Activated naive CD4-positive, alpha-beta T cell treated with anti-CD3 and anti-CD28 coated beads, Interleukin-2, amount 10 ng/mL, durations not matched to agents 7 days and 5 days (primary cell): ENCODE measurements at regions not wholly inside any gene's neighbourhood (a gene's known extent, or its start where the extent isn't known, plus 50 kb on each side); places are given as distances from the start of the nearest gene placed in this dataset.

ENCODE experiments used
- CTCF ChIA-PET: fragments of 350-600 bp; sonication (Branson Sonifier 250); formaldehyde crosslinking; loops from one replicate; lab custom pipeline; 2021; ENCODE audit warnings: antibody characterized with exemption; lab: Charles Lee
- DNase-seq: peaks from one replicate; pipeline ENCODE4 v3.0.0-alpha.2; 2020
- H3K27ac Mint-ChIP-seq: one replicate; pipeline ENCODE4 v1.8.0; 2021; ENCODE audit warnings: mild to moderate bottlenecking, moderate library complexity, mixed read lengths
- H3K27me3 Mint-ChIP-seq: one replicate; pipeline ENCODE4 v1.8.0; 2021; ENCODE audit warnings: mild to moderate bottlenecking, mixed read lengths
- H3K36me3 Mint-ChIP-seq: one replicate; pipeline ENCODE4 v1.8.0; 2021; ENCODE audit warnings: mixed read lengths
- H3K4me1 Mint-ChIP-seq: one replicate; pipeline ENCODE4 v1.8.0; 2021; ENCODE audit warnings: mixed read lengths
- H3K4me3 Mint-ChIP-seq: one replicate; pipeline ENCODE4 v1.8.0; 2021; ENCODE audit warnings: mild to moderate bottlenecking, moderate library complexity, mixed read lengths
- H3K9me3 Mint-ChIP-seq: one replicate; pipeline ENCODE4 v1.8.0; 2021; ENCODE audit warnings: mixed read lengths

DNA sequence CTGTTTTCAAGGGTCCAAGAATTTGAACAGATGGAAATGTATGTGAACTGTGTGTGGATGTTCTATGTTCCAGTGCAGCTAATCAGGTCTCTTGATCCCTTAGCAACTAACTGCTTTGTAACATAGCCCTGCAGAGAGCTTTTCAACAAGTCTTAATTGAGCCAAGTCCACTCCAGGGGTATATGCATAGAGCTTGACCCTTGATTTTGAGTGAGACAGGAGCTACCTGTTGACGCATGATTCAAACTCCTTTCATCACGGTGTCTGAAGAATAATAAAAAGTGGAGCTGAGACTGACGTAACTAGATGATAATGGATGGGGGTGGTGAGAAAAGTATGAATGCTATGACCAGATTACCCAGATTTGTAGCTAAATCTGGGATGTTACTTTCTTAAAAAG is 93.3 kb upstream of the CCDC54 start:
- no peaks in the 10 kb centered on the region for H3K4me1 Mint-ChIP-seq
- DNase-seq = no peak
- CTCF ChIA-PET = interaction anchor here (1.1 to 1.7 kb wide), 4 partner anchors 11 to 146 kb away, joined by 3 to 10 read pairs (median 4); no protein-coding TSS in a partner anchor
- H3K4me3 Mint-ChIP-seq = no peak overlapping the region
- no peaks in the 10 kb centered on the region for H3K27me3 Mint-ChIP-seq
- no peak overlapping the region for H3K27ac Mint-ChIP-seq
- no peaks in the 10 kb centered on the region for H3K36me3 Mint-ChIP-seq
- H3K9me3 Mint-ChIP-seq = no peaks in the 10 kb centered on the region

DNA sequence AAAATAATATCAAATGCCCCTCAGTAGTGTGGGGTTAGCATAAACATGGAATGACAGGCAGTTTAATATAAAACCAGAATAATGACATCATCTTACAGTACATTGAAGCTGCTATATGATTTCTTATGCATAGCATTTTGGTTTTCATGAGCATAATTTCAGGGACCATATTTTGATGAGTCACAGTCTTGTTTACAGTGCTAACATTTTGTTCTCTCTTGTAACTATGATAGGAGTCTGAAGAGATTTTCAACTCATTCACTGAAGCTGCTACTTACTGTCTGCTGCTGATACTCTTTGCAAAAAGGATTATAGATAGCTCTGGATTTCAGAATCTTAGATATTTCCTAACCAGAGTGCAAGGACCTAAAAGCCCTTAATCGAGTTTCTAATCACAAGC is 92.6 kb upstream of the CCDC54 start:
- H3K36me3 Mint-ChIP-seq = no peaks in the 10 kb centered on the region
- no peak overlapping the region for H3K4me3 Mint-ChIP-seq
- CTCF ChIA-PET = interaction anchor here (1.1 to 1.7 kb wide), 4 partner anchors 12 to 145 kb away, joined by 3 to 10 read pairs (median 4); no protein-coding TSS in a partner anchor
- no peak for DNase-seq
- no peak overlapping the region for H3K27ac Mint-ChIP-seq
- H3K9me3 Mint-ChIP-seq = no peaks in the 10 kb centered on the region
- H3K27me3 Mint-ChIP-seq = no peaks in the 10 kb centered on the region
- H3K4me1 Mint-ChIP-seq = no peaks in the 10 kb centered on the region

DNA sequence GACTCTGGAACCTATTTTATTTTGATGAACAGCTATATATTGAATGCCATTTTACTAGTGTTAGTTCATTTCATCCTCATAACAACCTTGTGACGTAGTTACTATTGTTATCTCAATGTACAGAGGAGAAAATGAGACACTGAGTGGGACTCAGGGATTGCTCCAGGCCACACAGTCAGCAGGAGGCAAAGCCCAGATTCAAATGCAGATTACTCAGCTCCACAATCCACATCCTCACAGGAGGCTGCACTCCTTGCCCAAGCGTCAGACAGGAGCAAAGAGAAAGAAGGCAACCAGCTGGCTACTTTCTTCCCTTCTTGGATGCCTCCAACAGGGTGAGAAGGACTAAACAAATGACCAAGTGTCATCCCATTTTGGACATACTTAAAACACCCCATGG is 92.0 kb upstream of the CCDC54 start:
- Mint-ChIP-seq H3K4me1 (no peaks in the 10 kb centered on the region), H3K9me3 (no peaks in the 10 kb centered on the region), H3K27me3 (no peaks in the 10 kb centered on the region), H3K27ac (no peak overlapping the region), H3K36me3 (no peaks in the 10 kb centered on the region), H3K4me3 (no peak overlapping the region)
- no peak for DNase-seq
- CTCF ChIA-PET = interaction anchor here (0.7 to 1.7 kb wide), 4 partner anchors 14 to 225 kb away, joined by 3 to 10 read pairs (median 4); no protein-coding TSS in a partner anchor

DNA sequence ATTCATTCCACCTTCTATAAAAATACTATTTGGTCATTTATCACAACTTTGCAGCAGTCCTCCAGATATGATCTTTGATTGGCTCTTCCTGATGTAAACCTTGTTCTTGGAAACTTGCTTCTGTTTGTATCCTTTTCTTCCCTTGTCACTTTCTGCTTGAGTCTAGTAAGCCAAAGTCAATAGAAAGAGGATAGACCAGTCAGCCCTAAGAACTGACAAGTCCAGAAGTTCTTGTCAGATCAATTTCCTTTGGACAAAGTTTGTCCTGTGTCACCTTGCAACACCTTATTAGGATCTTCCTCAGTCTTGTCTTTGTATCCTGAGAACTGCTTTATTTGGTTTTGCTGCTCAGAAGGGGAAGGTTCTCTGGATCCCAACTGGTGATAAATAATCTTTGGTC is 87.9 kb upstream of the CCDC54 start:
- peaks cover 6% of the 10 kb centered on the region for H3K27me3 Mint-ChIP-seq
- no peak overlapping the region for H3K4me3 Mint-ChIP-seq
- no peaks in the 10 kb centered on the region for H3K4me1 Mint-ChIP-seq
- no peak overlapping the region for H3K27ac Mint-ChIP-seq
- DNase-seq = no peak
- H3K36me3 Mint-ChIP-seq = no peaks in the 10 kb centered on the region
- CTCF ChIA-PET = interaction anchor here (0.8 kb wide), 1 partner anchor 222 kb away, joined by 3 read pairs; no protein-coding TSS in a partner anchor
- no peaks in the 10 kb centered on the region for H3K9me3 Mint-ChIP-seq

DNA sequence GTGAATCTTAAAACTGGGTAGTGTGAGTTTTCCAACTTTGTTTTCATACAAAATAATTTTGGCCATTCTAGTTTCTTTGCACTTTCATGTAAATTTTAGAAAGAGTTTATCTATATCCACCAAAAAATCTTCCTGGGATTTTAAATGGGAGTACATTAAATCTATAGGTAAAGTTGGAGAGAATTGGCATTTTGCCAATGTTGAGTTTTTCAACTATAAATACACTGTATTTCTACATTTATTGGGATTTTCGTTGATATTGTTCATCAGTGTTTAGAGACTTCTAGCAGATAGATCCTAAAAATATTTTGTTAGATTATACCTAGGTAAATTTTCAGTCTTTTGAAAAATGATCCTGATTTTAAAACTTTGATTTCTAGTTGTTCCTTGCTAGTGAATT is 83.1 kb upstream of the CCDC54 start:
- Mint-ChIP-seq H3K4me3 (no peak overlapping the region), H3K27ac (no peak overlapping the region), H3K4me1 (no peaks in the 10 kb centered on the region), H3K9me3 (peaks cover 3% of the 10 kb centered on the region), H3K27me3 (peaks cover 10% of the 10 kb centered on the region), H3K36me3 (no peaks in the 10 kb centered on the region)
- CTCF ChIA-PET = no interaction called here
- no peak for DNase-seq

DNA sequence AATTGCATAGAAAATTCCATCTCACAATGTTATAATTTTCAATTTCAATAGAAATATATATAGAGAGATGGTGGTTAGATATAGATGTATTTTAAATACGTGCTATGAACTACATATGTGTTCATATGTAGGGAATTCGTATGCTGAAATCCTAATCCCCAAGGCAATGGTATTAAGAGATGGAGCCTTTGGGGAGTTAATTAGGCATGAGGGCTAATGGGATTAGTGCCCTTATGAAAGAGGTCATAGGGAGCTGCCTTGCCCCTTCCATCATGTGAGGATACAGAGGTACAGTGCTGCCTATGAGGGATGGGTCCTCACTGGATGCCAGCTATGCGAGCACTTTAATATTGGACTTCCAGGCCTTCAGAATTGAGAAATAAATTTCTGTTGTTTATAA is 79.6 kb upstream of the CCDC54 start:
- Mint-ChIP-seq H3K9me3 (peaks cover 3% of the 10 kb centered on the region), H3K4me1 (no peaks in the 10 kb centered on the region), H3K4me3 (no peak overlapping the region), H3K27me3 (peaks cover 4% of the 10 kb centered on the region), H3K36me3 (no peaks in the 10 kb centered on the region), H3K27ac (no peak overlapping the region)
- no peak for DNase-seq
- CTCF ChIA-PET = interaction anchor here (1.4 kb wide), 1 partner anchor 26 kb away, joined by 3 read pairs; no protein-coding TSS in a partner anchor

DNA sequence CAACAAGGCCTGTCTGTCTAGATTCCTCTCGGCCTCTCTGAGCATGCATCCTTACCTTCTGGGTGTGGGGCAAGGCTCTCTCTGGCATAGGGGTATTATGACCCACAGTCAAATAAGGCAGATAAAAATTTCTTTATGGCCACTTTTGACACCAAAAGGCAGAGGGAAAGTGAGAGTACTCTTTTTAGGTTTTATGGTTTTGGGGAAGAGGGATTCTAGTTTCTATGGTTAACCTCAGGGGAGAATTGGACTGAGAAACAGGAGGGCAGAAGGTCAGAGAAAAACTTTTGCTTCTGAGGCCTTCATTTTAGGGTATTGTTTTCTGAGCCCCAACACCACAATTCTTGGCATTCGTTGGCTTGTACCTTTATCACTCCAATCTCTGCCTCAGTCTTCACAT is 70.0 kb upstream of the CCDC54 start:
- H3K27ac Mint-ChIP-seq = no peak overlapping the region

DNA sequence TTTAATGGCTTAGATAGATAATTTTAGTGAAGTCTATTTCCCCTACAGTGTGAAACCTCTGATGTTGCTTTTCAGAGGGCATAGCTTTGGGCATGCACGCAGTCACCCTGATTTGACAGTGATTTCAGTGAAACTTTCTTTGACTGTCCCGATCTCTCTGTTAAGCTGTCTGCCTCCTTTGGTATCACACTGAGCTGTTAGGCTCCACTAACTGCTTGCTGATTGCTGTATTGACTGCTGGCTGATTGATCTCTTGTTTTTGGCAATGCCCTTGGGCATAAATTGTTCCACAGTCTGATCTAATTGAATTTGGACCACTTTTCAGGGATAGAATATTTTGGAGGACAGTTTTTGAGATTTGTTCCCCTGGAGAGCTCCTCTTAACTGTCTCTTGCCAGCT is 68.5 kb upstream of the CCDC54 start:
- H3K4me1 Mint-ChIP-seq = no peaks in the 10 kb centered on the region
- CTCF ChIA-PET = interaction anchor here (0.8 to 1.8 kb wide), 2 partner anchors 12 to 113 kb away, joined by 3 to 4 read pairs; no protein-coding TSS in a partner anchor
- H3K27ac Mint-ChIP-seq = no peak overlapping the region
- no peaks in the 10 kb centered on the region for H3K36me3 Mint-ChIP-seq
- H3K27me3 Mint-ChIP-seq = peaks cover 9% of the 10 kb centered on the region
- no peak for DNase-seq
- no peaks in the 10 kb centered on the region for H3K9me3 Mint-ChIP-seq
- H3K4me3 Mint-ChIP-seq = no peak overlapping the region

More for the DNA sequence above, 70.0 kb upstream of the CCDC54 start:
- H3K4me3 Mint-ChIP-seq = no peak overlapping the region
- no peaks in the 10 kb centered on the region for H3K9me3 Mint-ChIP-seq
- H3K4me1 Mint-ChIP-seq = no peaks in the 10 kb centered on the region
- CTCF ChIA-PET = interaction anchor here (1.8 kb wide), 1 partner anchor 114 kb away, joined by 4 read pairs; no protein-coding TSS in a partner anchor
- H3K27me3 Mint-ChIP-seq = no peaks in the 10 kb centered on the region
- H3K36me3 Mint-ChIP-seq = no peaks in the 10 kb centered on the region
- DNase-seq = no peak

DNA sequence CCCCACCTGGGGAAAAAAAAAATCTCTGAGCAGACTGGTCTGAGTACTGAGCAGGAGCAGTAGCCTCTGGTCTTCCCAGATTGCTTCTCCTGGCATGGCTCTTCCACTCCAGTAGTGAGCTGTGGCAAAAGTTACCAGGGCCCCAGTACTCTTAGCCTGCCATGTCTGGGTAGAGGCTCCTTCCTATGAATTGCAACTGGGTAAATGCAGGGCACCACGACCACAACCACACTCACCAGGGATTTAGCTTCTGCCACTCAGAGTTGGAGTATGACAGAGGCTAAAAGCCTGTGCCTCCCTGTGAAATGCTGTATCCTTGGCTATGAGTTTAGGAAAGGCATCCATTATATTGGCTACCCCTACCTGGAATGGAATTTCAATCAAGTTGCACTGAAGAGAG is 67.9 kb upstream of the CCDC54 start:
- Mint-ChIP-seq H3K27ac (no peak overlapping the region), H3K4me1 (no peaks in the 10 kb centered on the region), H3K4me3 (no peak overlapping the region), H3K9me3 (no peaks in the 10 kb centered on the region), H3K36me3 (no peaks in the 10 kb centered on the region), H3K27me3 (peaks cover 9% of the 10 kb centered on the region)
- DNase-seq = no peak
- CTCF ChIA-PET = interaction anchor here (0.8 kb wide), 1 partner anchor 13 kb away, joined by 3 read pairs; no protein-coding TSS in a partner anchor

DNA sequence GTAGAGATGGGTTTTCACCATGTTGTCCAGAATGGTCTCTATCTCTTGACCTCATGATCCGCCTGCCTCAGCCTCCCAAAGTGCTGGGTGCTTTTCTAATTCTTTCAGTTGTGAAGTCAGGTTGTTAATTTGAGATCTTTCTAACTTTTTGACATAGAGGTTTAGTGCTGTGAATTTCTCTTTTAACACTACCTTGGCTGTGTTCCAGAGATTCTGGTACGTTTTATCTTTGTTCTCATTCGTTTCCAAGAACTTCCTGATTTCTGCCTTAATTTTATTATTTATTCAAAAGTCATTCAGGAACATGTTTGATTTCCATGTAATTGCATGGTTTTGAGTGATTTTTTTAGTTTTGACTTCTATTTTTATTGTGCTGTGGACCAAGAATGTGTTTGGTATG is 63.5 kb upstream of the CCDC54 start:
- Mint-ChIP-seq H3K36me3 (no peaks in the 10 kb centered on the region), H3K4me1 (no peaks in the 10 kb centered on the region), H3K4me3 (no peak overlapping the region), H3K9me3 (no peaks in the 10 kb centered on the region), H3K27ac (no peak overlapping the region), H3K27me3 (peaks cover 14% of the 10 kb centered on the region)
- DNase-seq = no peak
- CTCF ChIA-PET = interaction anchor here (0.6 kb wide), 1 partner anchor 9 kb away, joined by 5 read pairs; no protein-coding TSS in a partner anchor

DNA sequence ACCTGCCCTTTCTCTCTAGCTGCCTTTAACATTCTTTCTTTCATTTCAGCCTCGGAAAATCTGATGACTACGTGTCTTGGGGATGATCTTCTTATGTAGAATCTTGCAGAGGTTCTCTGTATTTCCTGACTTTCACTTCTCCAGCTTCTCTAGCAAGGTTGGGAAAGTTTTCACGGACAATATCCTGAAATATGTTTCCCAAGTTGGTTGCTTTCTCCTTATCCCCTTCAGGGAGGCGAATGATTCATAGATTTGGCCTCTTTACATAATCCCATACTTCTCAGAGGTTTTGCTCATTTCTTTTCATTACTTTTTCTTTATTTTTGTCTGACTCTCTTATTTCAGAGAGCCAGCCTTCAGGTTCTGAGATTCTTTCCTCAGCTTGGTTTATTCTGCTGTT is 62.1 kb upstream of the CCDC54 start:
- H3K36me3 Mint-ChIP-seq = no peaks in the 10 kb centered on the region
- DNase-seq = no peak
- no peaks in the 10 kb centered on the region for H3K9me3 Mint-ChIP-seq
- H3K4me3 Mint-ChIP-seq = no peak overlapping the region
- no peak overlapping the region for H3K27ac Mint-ChIP-seq
- peaks cover 14% of the 10 kb centered on the region for H3K27me3 Mint-ChIP-seq
- CTCF ChIA-PET = no interaction called here
- H3K4me1 Mint-ChIP-seq = no peaks in the 10 kb centered on the region

DNA sequence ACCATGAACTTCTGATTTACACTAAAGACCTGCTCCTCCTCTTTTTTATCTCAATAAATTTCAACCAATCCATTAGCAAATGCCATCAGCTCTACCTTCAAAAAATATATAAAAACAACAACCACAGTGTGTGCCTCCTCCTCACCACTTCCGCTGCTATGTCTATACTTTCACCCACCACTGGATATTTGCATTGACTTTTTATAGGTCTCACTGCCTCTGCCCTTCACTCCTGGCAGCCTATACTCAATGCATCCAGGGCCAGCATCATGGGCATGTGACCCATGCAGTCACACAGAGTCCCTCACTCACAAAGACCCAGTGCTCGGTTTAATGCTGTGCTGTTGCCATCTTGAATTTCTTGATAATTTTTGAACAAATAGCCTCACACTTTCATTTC is 53.5 kb upstream of the CCDC54 start:
- H3K4me3 Mint-ChIP-seq = no peak overlapping the region
- DNase-seq = no peak
- no peaks in the 10 kb centered on the region for H3K4me1 Mint-ChIP-seq
- H3K36me3 Mint-ChIP-seq = no peaks in the 10 kb centered on the region
- CTCF ChIA-PET = no interaction called here
- no peaks in the 10 kb centered on the region for H3K9me3 Mint-ChIP-seq
- no peak overlapping the region for H3K27ac Mint-ChIP-seq
- H3K27me3 Mint-ChIP-seq = no peaks in the 10 kb centered on the region

DNA sequence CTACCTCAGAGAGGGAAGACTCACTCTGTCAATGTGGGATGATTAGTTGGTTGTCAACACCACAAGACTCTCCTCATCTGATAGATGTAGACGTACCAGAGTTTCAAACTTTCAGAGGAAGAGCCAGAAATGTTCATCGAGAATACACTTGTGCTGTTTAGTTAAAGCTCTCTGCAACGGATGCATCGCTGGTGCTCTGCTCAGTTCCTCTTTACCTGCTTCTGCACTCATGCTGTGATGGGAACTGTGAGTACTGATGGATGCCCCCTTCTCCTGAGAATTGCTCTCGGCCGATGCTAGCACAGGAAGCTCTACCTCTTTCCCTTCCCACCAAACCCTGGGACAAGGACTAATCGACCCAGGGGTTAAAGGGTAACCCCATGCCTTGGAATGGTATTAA is 51.8 kb upstream of the CCDC54 start:
- Mint-ChIP-seq H3K9me3 (no peaks in the 10 kb centered on the region), H3K27me3 (peaks cover 3% of the 10 kb centered on the region), H3K4me1 (no peaks in the 10 kb centered on the region), H3K27ac (no peak overlapping the region), H3K36me3 (no peaks in the 10 kb centered on the region), H3K4me3 (no peak overlapping the region)
- DNase-seq = no peak
- CTCF ChIA-PET = no interaction called here
